HEK293 (cell line): ENCODE measurements at regions not wholly inside any gene's neighbourhood (a gene's known extent, or its start where the extent isn't known, plus 50 kb on each side); places are given as distances from the start of the nearest gene placed in this dataset.
"Not testable (repeated sequence)": the region's sequence is repeated elsewhere in the genome, so short reads cannot be mapped to it uniquely, and the experiment has no call there.

Experiments
- CTCF ChIA-PET: fragments of 350-600 bp; formaldehyde crosslinking; extraction: SDS; loops from one replicate; lab custom pipeline; 2021; ENCODE audit warnings: antibody characterized with exemption; lab: Yijun Ruan, JAX
- POLR2A ChIA-PET: fragments of 300-600 bp; formaldehyde crosslinking; extraction: SDS; loops from one replicate; lab custom pipeline; 2020; ENCODE audit warnings: antibody characterized with exemption, inconsistent platforms; lab: Yijun Ruan, JAX
- H3K27ac ChIP-seq: fragments of 200-500 bp; sonication (Bioruptor generic); 2 replicates; pipeline ENCODE4 v1.5.1; 2014; ENCODE audit warnings: low read depth, low read length, control low read depth, inconsistent platforms; ENCODE audit errors: extremely low read depth
- H3K36me3 ChIP-seq, 2 experiments: fragments of 200-500 bp in 1 of 2; sonication (Bioruptor generic) in 1 of 2; 1 replicate in 1 of 2; 2 replicates in 1 of 2; pipeline ENCODE4 v1.5.1; 2014 to 2017; ENCODE audit warnings: inconsistent platforms in 2 of 2, low read length in 2 of 2; ENCODE audit not compliant: control insufficient read depth in 2 of 2, insufficient read depth in 1 of 2
- H3K4me1 ChIP-seq: fragments of 200-500 bp; sonication (Bioruptor generic); 2 replicates; pipeline ENCODE4 v1.5.1; 2014; ENCODE audit warnings: mild to moderate bottlenecking, low read length, inconsistent platforms; ENCODE audit not compliant: control insufficient read depth, insufficient read depth
- H3K4me3 ChIP-seq: 2 replicates; pipeline ENCODE4 v1.5.1; 2011; ENCODE audit warnings: low read depth, mild to moderate bottlenecking, control low read depth, low read length, moderate library complexity
- H3K9me3 ChIP-seq: fragments of 200-500 bp; sonication (Bioruptor generic); 2 replicates; pipeline ENCODE4 v1.5.1; 2014; ENCODE audit warnings: low read depth, low read length, inconsistent platforms; ENCODE audit not compliant: control insufficient read depth, insufficient read depth
- ELK4 ChIP-seq: IDR thresholded peaks from 2 replicates; pipeline ENCODE4 v1.6.1; 2011; ENCODE audit warnings: mild to moderate bottlenecking, low read depth, low read length, borderline replicate concordance
- OSR2 ChIP-seq: fragments of 450-650 bp; formaldehyde crosslinking; IDR thresholded peaks from 2 replicates; pipeline ENCODE4 v1.5.1; 2016; ENCODE audit warnings: missing biosample characterization, missing genetic modification characterization
- SETDB1 ChIP-seq: IDR thresholded peaks from one replicate; pipeline ENCODE4 v1.6.1; 2017; ENCODE audit warnings: mild to moderate bottlenecking, low read length, moderate library complexity, mixed read lengths; ENCODE audit not compliant: insufficient read length
- ZBTB26 ChIP-seq: fragments of 450-650 bp; formaldehyde crosslinking; optimal IDR thresholded peaks from 2 replicates; pipeline ENCODE3; 2016; ENCODE audit warnings: missing biosample characterization, mild to moderate bottlenecking, missing genetic modification characterization
- ZBTB48 ChIP-seq: fragments of 450-650 bp; formaldehyde crosslinking; IDR thresholded peaks from 2 replicates; pipeline ENCODE4 v1.5.1; 2016; ENCODE audit warnings: missing biosample characterization, missing genetic modification characterization
- ZFP3 ChIP-seq: fragments of 450-650 bp; formaldehyde crosslinking; IDR thresholded peaks from 2 replicates; pipeline ENCODE4 v1.5.1; 2016; ENCODE audit warnings: low read depth, missing biosample characterization, missing genetic modification characterization
- ZFP41 ChIP-seq: fragments of 450-650 bp; formaldehyde crosslinking; IDR thresholded peaks from 2 replicates; pipeline ENCODE4 v1.5.1; 2016; ENCODE audit warnings: missing biosample characterization, missing genetic modification characterization, borderline replicate concordance
- ZNF202 ChIP-seq: fragments of 450-650 bp; formaldehyde crosslinking; IDR thresholded peaks from 2 replicates; pipeline ENCODE4 v1.5.1; 2016; ENCODE audit warnings: missing biosample characterization, missing genetic modification characterization, borderline replicate concordance
- ZNF266 ChIP-seq: fragments of 450-650 bp; formaldehyde crosslinking; IDR thresholded peaks from 2 replicates; pipeline ENCODE4 v1.5.1; 2016; ENCODE audit warnings: missing biosample characterization, missing genetic modification characterization, low read depth
- ZNF350 ChIP-seq: fragments of 450-650 bp; formaldehyde crosslinking; IDR thresholded peaks from 2 replicates; pipeline ENCODE4 v1.5.0; 2017; ENCODE audit warnings: missing biosample characterization, mild to moderate bottlenecking, missing genetic modification characterization
- ZNF391 ChIP-seq: fragments of 450-650 bp; formaldehyde crosslinking; IDR thresholded peaks from 2 replicates; pipeline ENCODE4 v1.5.1; 2016; ENCODE audit warnings: low read depth, missing biosample characterization, missing genetic modification characterization, borderline replicate concordance
- ZNF394 ChIP-seq: fragments of 450-650 bp; formaldehyde crosslinking; IDR thresholded peaks from 2 replicates; pipeline ENCODE4 v1.5.1; 2016; ENCODE audit warnings: missing biosample characterization, missing genetic modification characterization, mild to moderate bottlenecking, moderate library complexity, borderline replicate concordance
- ZNF558 ChIP-seq: fragments of 450-650 bp; formaldehyde crosslinking; IDR thresholded peaks from 2 replicates; pipeline ENCODE4 v1.5.1; 2016; ENCODE audit warnings: missing biosample characterization, missing genetic modification characterization
- ZNF560 ChIP-seq: fragments of 450-650 bp; formaldehyde crosslinking; IDR thresholded peaks from 2 replicates; pipeline ENCODE4 v1.5.1; 2017; ENCODE audit warnings: missing biosample characterization, missing genetic modification characterization, borderline replicate concordance
- ZNF626 ChIP-seq: fragments of 450-650 bp; sonication (Bioruptor Pico); formaldehyde crosslinking; IDR thresholded peaks from 2 replicates; pipeline ENCODE4 v1.5.1; 2018; ENCODE audit warnings: missing biosample characterization, missing genetic modification characterization, inconsistent platforms
- ZNF692 ChIP-seq: fragments of 450-650 bp; formaldehyde crosslinking; IDR thresholded peaks from 2 replicates; pipeline ENCODE4 v1.5.1; 2016; ENCODE audit warnings: missing biosample characterization, missing genetic modification characterization
- ZNF792 ChIP-seq: fragments of 450-650 bp; formaldehyde crosslinking; IDR thresholded peaks from 2 replicates; pipeline ENCODE4 v1.5.1; 2016; ENCODE audit warnings: missing biosample characterization, missing genetic modification characterization

GRCh38 chr2:32884346-32884745 lies 62.4 kb upstream of the LTBP1 start (continued):
- no peak for TF ChIP-seq ZNF266 (tag by site-specific recombination)

- CTCF ChIA-PET, H3K4me1 ChIP-seq, POLR2A ChIA-PET, H3K9me3 ChIP-seq, H3K27ac ChIP-seq, H3K4me3 ChIP-seq, H3K36me3 ChIP-seq: not testable (repeated sequence)
These were observed 60.2 kb upstream of the LTBP1 start for GRCh38 chr2:32886397-32887055.

GRCh38 chr2:32887125-32887524 lies 59.6 kb upstream of the LTBP1 start:
- ChIA-PET POLR2A (no interaction called here), CTCF (interaction anchor here (0.7 kb wide), 1 partner anchor 9 kb away, joined by 3 read pairs; no protein-coding TSS in a partner anchor)
- TF ChIP-seq SETDB1 (peak; percentile 58), ZNF626 (tag by site-specific recombination) (no peak), ZNF394 (tag by site-specific recombination) (no peak)
- no peaks in the 10 kb centered on the region for H3K9me3 ChIP-seq
- H3K4me3 ChIP-seq: no peak overlapping the region
- no peaks in the 10 kb centered on the region for H3K4me1 ChIP-seq
- H3K27ac ChIP-seq: no peak overlapping the region
- H3K36me3 ChIP-seq: no peaks in the 10 kb centered on the region

- TF ChIP-seq ZNF692 (tag by site-specific recombination) (no peak), ELK4 (no peak), ZNF202 (tag by site-specific recombination) (no peak)
- Histone ChIP-seq H3K9me3 (no peaks in the 10 kb centered on the region), H3K27ac (no peak overlapping the region), H3K4me1 (no peaks in the 10 kb centered on the region), H3K4me3 (no peak overlapping the region), H3K36me3 (no peaks in the 10 kb centered on the region)
- CTCF ChIA-PET: interaction anchor here (0.7 kb wide), 1 partner anchor 106 kb away, joined by 3 read pairs; no protein-coding TSS in a partner anchor
- POLR2A ChIA-PET: no interaction called here
These were observed 52.5 kb upstream of the LTBP1 start for GRCh38 chr2:32894119-32894728.

GRCh38 chr2:32895424-32895823 lies 51.3 kb upstream of the LTBP1 start:
- no peaks in the 10 kb centered on the region for H3K4me1 ChIP-seq
- no peak overlapping the region for H3K27ac ChIP-seq
- ChIA-PET POLR2A (no interaction called here), CTCF (no interaction called here)
- no peaks in the 10 kb centered on the region for H3K9me3 ChIP-seq
- no peak overlapping the region for H3K4me3 ChIP-seq
- H3K36me3 ChIP-seq: no peaks in the 10 kb centered on the region
- TF ChIP-seq ZNF560 (tag by site-specific recombination) (no peak), ZNF391 (tag by site-specific recombination) (no peak), ZFP41 (tag by site-specific recombination) (no peak), ZFP3 (tag by site-specific recombination) (no peak), ZNF558 (no peak), OSR2 (no peak), ZNF792 (no peak), ZBTB48 (tag by site-specific recombination) (no peak), ZBTB26 (tag by site-specific recombination) (no peak), ZNF350 (tag by site-specific recombination) (no peak)
